NB4 (cell line): ENCODE measurements at regions not wholly inside any gene's neighbourhood (a gene's known extent, or its start where the extent isn't known, plus 50 kb on each side); places are given as distances from the start of the nearest gene placed in this dataset.

ENCODE experiments used
- POLR2A ChIP-seq: IDR thresholded peaks from 2 replicates; pipeline ENCODE4 v1.6.1; 2011; ENCODE audit warnings: mild to moderate bottlenecking; ENCODE audit not compliant: insufficient read length; ENCODE audit errors: extremely low read depth
- TF ChIP-seq, protein P1 (sequence below): IDR thresholded peaks from one replicate; pipeline ENCODE4 v1.5.1; 2012; ENCODE audit warnings: low read depth, low read length
- TF ChIP-seq, protein P2 (sequence below): IDR thresholded peaks from 2 replicates; pipeline ENCODE4 v1.6.1; 2011; ENCODE audit warnings: low read depth, low read length

DNA sequence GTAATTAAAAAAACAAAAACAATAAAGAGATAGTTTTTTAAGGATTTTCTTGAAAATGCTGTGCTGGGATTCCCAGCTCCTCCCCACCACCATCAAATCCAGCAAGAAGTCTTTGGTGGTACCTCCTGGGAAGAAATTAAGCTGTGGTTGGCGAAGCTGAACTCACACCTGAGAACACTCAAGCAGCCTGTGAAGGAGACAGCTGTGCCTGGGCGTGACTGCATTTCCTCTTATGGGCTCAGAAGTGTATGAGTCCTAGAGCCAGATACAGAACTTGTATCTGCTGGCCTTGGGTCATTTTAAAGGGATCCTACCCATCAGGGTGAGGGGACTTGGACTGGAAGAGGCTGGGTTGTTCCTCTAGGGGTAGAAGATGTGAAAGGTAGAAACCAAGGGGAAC lies 561.2 kb upstream of the SGCD start:
- TF ChIP-seq, protein P1, sequence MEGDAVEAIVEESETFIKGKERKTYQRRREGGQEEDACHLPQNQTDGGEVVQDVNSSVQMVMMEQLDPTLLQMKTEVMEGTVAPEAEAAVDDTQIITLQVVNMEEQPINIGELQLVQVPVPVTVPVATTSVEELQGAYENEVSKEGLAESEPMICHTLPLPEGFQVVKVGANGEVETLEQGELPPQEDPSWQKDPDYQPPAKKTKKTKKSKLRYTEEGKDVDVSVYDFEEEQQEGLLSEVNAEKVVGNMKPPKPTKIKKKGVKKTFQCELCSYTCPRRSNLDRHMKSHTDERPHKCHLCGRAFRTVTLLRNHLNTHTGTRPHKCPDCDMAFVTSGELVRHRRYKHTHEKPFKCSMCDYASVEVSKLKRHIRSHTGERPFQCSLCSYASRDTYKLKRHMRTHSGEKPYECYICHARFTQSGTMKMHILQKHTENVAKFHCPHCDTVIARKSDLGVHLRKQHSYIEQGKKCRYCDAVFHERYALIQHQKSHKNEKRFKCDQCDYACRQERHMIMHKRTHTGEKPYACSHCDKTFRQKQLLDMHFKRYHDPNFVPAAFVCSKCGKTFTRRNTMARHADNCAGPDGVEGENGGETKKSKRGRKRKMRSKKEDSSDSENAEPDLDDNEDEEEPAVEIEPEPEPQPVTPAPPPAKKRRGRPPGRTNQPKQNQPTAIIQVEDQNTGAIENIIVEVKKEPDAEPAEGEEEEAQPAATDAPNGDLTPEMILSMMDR, result no peak
- TF ChIP-seq, protein P2, sequence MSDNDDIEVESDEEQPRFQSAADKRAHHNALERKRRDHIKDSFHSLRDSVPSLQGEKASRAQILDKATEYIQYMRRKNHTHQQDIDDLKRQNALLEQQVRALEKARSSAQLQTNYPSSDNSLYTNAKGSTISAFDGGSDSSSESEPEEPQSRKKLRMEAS, result no peak
- TF ChIP-seq POLR2A, result no peak
